ENCODE measurements at regions not wholly inside any gene's neighbourhood (a gene's known extent, or its start where the extent isn't known, plus 50 kb on each side); places are given as distances from the start of the nearest gene placed in this dataset.

DNA sequence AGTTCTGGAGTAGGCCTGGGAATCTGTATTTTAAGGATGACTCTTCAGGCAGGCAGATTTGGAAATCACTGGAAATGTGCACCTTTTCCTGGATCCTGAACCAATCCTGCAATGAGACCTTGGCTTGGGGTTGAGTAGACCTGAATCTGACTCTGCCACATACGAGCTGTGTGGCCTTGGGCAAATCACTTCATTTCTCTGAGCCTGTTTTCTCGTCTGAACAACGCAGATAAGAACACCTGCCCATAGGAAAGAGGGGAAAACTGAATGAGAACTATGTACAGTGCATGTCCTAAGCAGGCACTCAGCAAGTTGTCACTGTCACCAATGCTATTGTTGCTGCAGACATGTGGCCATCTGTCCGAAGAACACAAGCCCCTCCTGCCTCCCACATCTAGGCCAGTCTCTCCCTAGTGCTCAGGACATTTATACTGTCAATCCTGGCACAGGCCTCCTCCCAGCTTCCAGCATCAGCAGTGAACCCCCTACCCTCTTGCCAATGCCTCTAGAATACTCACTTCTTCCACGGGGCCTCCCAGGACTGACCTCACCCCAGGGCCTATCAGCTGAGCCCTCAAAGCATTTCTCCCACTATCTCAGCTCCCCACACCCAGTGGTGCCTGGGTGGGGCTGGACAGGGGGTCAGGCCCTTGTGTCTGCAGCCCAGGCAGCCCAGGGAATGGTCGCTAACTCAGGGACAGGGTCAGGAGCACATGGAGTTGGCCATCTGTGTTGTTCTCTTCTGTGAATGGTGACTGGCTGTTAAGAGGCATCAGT is 88.8 kb upstream of the ZBTB40 start:
- TF ChIP-seq, protein P1, sequence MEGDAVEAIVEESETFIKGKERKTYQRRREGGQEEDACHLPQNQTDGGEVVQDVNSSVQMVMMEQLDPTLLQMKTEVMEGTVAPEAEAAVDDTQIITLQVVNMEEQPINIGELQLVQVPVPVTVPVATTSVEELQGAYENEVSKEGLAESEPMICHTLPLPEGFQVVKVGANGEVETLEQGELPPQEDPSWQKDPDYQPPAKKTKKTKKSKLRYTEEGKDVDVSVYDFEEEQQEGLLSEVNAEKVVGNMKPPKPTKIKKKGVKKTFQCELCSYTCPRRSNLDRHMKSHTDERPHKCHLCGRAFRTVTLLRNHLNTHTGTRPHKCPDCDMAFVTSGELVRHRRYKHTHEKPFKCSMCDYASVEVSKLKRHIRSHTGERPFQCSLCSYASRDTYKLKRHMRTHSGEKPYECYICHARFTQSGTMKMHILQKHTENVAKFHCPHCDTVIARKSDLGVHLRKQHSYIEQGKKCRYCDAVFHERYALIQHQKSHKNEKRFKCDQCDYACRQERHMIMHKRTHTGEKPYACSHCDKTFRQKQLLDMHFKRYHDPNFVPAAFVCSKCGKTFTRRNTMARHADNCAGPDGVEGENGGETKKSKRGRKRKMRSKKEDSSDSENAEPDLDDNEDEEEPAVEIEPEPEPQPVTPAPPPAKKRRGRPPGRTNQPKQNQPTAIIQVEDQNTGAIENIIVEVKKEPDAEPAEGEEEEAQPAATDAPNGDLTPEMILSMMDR (IDR thresholded peaks at IDR 0.05; ENCODE audit: control extremely low read depth, extremely low read depth, low read depth, missing control alignments): no peak
- ChIA-PET CTCF (no interaction called here), POLR2A (no interaction called here)
- DNase-seq (ENCODE audit: extremely low spot score): no peak

DNA sequence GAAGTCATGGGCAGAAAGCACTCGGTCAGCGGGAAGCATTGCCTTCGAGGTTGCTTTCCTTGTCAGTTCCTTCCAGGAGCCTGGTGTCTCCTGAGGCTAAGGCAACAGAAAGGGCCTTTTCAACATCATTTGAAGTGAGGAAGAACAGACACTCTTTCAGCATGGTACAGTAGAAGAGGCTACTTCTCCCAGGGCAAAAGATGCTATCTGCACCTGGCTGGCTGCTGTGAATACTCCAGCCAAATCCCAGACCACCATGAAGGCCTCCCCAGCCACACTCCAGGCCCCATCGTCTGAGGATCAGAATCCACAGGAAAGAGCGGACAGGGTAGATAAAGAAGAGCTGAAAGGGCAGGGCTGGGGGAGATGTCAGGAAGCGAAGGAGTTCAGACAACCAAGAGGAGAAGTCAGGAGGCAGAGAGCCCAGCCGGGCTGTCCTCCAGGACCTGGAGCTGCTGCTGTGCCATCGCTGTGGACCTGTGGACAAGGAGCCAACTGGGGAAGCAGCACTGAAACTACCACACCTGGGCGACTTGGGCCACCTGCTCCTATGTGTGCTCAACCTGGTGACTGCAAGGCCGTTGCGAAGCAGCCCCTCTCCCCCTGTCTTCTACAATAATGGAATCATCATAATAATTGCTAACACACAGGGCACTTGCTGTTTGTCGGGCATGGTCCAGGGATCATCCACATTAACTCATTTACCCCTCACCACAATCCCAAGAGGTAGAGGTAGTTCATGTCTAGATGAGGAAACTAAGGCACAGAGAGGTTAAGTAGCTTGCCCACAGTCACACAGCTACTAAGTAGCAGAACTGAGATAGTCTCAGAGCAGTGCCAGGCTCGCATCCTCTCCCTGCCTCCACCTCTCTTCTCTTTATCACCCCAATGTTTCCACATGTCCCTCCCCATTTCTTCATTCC is 88.0 kb upstream of the ZBTB40 start:
- DNase-seq (ENCODE audit: extremely low spot score): no peak
- POLR2A ChIA-PET: no interaction called here
- CTCF ChIA-PET: interaction anchor here (1.1 kb wide), 1 partner anchor 20 kb away, joined by 3 read pairs; no protein-coding TSS in a partner anchor
- TF ChIP-seq, protein P1 (IDR thresholded peaks at IDR 0.05; ENCODE audit: control extremely low read depth, extremely low read depth, low read depth, missing control alignments): no peak

DNA sequence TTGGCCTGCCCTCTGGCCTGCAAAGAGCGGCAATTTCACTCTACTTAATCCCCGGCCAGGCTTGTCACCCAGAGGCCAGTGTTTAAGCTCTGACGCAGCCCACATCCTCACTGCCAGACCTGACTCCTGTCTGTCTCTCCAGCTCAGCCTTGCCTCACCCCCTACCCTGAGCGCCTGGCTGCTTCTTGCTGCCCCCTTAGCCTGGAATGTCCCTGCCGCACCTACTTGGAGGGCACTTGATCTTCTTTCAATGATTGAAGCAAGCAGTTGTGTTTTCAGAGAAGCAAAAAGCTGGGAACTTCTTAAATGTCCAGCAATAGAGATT is 87.4 kb upstream of the ZBTB40 start:
- ChIA-PET POLR2A (no interaction called here), CTCF (interaction anchor here (1.1 kb wide), 1 partner anchor 20 kb away, joined by 3 read pairs; no protein-coding TSS in a partner anchor)
- TF ChIP-seq, protein P1 (IDR thresholded peaks at IDR 0.05; ENCODE audit: control extremely low read depth, extremely low read depth, low read depth, missing control alignments): no peak
- DNase-seq (ENCODE audit: extremely low spot score): no peak

DNA sequence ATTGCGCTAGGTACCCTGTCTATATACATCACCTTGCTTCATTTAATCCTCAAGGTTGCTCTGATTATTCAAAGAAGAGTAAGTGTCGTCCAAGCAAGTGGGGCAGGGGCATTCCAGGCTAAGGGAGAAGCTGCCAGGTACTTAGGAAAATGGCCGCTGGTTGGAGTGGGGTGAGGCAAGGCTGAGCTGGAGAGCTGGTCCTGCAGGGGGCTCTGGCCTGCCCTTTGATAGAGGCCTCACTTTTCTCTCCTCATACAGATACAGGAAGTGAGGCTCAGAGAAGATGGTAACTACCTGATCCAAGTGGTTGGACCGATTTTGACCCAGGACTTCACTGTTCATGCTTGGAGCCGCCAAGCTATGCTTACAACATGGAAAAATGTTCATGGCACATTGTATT is 86.9 kb upstream of the ZBTB40 start:
- CTCF ChIA-PET: interaction anchor here (1.1 kb wide), 1 partner anchor 19 kb away, joined by 3 read pairs; no protein-coding TSS in a partner anchor
- POLR2A ChIA-PET: no interaction called here
- TF ChIP-seq, protein P1 (IDR thresholded peaks at IDR 0.05; ENCODE audit: control extremely low read depth, extremely low read depth, low read depth, missing control alignments): no peak
- DNase-seq (ENCODE audit: extremely low spot score): no peak

DNA sequence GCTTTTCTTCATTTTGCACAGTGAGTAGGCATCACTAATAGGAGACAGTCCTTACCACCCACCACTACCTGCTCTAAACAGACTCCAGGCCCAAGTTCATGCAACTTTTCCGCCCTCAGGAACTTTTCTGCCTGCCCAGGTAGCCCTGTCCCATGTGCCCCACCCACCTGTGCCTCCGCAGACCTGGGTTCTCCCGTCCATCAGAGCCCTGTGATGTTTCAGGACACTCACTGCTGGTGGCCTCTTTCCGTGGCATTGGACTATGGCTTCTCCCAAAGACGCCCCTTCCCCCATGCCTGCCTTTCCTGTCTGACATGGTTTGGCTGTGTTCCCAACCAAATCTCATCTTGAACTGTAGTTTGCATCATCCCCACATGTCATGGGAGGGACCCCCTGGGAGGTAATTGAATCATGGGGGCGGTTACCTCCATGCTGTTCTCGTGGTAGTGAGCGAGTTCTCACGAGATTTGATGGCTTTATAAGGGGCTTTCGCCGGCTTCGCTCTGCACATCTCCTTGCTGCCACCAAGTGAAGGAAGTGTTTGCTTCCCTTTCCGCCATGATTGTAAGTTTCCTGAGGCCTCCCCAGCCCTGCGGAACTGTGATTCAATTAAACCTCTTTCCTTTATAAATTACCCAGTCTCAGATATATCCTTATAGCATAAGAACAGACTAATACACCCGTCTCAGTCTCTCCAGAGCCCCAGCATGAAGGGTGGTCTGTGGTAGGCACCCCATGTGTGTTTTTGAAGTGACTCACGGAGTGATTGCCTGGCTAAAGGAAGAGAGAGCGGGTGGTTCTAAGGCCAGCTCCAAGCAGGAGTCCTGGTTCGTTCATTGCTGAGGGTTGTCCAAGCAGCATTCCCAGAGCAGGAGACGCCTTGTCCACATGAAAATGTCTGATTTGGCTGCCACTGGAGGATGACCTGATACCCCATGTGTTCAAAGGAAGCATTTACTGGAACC is 86.0 kb upstream of the ZBTB40 start:
- POLR2A ChIA-PET: no interaction called here
- no peak for DNase-seq (ENCODE audit: extremely low spot score)
- TF ChIP-seq, protein P1 (IDR thresholded peaks at IDR 0.05; ENCODE audit: control extremely low read depth, extremely low read depth, low read depth, missing control alignments): no peak
- CTCF ChIA-PET: no interaction called here

DNA sequence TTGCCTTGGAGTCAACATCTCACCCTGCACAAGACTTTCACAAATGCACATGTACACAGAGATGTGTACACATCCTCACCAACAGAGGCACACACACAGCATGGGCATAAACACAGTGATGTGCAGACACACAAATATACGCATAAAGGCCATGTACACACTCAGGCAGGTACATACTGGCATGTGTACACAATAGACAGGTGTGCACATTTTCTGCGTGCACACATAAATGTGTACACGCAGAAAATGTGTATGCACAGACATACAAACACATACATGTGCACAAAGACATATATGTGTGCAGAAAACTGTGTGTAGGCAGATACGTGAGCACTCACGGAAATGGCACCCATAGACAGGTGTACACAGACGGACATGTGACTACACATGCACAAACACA is 85.3 kb upstream of the ZBTB40 start:
- CTCF ChIA-PET: no interaction called here
- TF ChIP-seq, protein P1 (IDR thresholded peaks at IDR 0.05; ENCODE audit: control extremely low read depth, extremely low read depth, low read depth, missing control alignments): no peak
- no peak for DNase-seq (ENCODE audit: extremely low spot score)
- POLR2A ChIA-PET: no interaction called here

All from GM10248 (cell line).